ENCODE measurements at regions not wholly inside any gene's neighbourhood (a gene's known extent, or its start where the extent isn't known, plus 50 kb on each side); places are given as distances from the start of the nearest gene placed in this dataset.
A peak's percentile ranks its signal among the peaks of the same experiment; 100 is the strongest.

- peaks cover 6% of the 10 kb centered on the region for H3K4me1 ChIP-seq (ENCODE audit: low read length)
- no peaks in the 10 kb centered on the region for H3K9me3 ChIP-seq (ENCODE audit: insufficient read depth, low read length)
- H3K79me2 ChIP-seq (ENCODE audit: low read length): no peaks in the 10 kb centered on the region
- peak overlapping the region; percentile 68 for H3K4me2 ChIP-seq (ENCODE audit: low read length)
- no peaks in the 10 kb centered on the region for H3K27me3 ChIP-seq (ENCODE audit: low read depth, low read length)
- TF ChIP-seq, protein P1, sequence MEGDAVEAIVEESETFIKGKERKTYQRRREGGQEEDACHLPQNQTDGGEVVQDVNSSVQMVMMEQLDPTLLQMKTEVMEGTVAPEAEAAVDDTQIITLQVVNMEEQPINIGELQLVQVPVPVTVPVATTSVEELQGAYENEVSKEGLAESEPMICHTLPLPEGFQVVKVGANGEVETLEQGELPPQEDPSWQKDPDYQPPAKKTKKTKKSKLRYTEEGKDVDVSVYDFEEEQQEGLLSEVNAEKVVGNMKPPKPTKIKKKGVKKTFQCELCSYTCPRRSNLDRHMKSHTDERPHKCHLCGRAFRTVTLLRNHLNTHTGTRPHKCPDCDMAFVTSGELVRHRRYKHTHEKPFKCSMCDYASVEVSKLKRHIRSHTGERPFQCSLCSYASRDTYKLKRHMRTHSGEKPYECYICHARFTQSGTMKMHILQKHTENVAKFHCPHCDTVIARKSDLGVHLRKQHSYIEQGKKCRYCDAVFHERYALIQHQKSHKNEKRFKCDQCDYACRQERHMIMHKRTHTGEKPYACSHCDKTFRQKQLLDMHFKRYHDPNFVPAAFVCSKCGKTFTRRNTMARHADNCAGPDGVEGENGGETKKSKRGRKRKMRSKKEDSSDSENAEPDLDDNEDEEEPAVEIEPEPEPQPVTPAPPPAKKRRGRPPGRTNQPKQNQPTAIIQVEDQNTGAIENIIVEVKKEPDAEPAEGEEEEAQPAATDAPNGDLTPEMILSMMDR (IDR thresholded peaks at IDR 0.05; ENCODE audit: low read depth, low read length): peak; percentile 68
- no peak for TF ChIP-seq EZH2phosphoT487 (IDR thresholded peaks at IDR 0.05; ENCODE audit: low read depth)
- H3K27ac ChIP-seq (ENCODE audit: low read length): no peak overlapping the region
- peak overlapping the region; percentile 63 for H3K4me3 ChIP-seq (ENCODE audit: low read length)
- no peak overlapping the region; the same call in 1 of the 2 replicates for H3K9ac ChIP-seq (ENCODE audit: low read length)
- H4K20me1 ChIP-seq (ENCODE audit: insufficient read depth, low read length): no peaks in the 10 kb centered on the region
- H2AFZ ChIP-seq (ENCODE audit: low read depth, low read length): peak overlapping the region; percentile 50
- H3K36me3 ChIP-seq (replicated peaks; ENCODE audit: low read depth, low read length): no peaks in the 10 kb centered on the region
Measured at GRCh38 chr2:212777020-212777491, 238.5 kb upstream of the ERBB4 start.

DNA sequence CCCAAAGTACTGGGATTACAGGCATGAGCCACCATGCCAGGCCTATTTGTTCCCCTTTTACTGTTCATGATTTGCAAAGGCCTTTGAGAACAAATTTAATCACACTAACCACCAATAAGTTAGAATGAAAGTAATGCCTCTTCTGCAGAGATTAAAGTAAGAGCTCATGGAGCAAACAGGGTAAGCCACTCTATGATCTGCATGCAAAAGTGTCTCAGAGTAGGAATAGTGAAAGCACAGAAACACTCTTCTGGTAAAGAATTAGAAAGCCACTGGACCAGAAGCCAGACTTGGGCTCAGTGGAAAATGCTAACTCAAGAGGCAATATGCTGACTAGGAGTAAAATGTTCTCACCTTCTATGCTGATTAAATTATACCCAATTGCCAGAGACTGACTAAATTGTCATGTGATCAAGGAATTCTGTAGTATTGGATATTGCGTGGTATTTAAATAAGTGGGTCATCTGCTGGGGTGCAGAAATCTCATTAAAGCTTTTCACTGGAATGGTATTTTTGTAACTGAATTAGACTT is 235.3 kb upstream of the ERBB4 start:
- H3K4me1 ChIP-seq (ENCODE audit: low read length): peaks cover 6% of the 10 kb centered on the region
- no peak overlapping the region for H3K9ac ChIP-seq (ENCODE audit: low read length)
- no peaks in the 10 kb centered on the region for H3K9me3 ChIP-seq (ENCODE audit: insufficient read depth, low read length)
- H4K20me1 ChIP-seq (ENCODE audit: insufficient read depth, low read length): no peaks in the 10 kb centered on the region
- H3K79me2 ChIP-seq (ENCODE audit: low read length): no peaks in the 10 kb centered on the region
- no peak overlapping the region for H3K4me3 ChIP-seq (ENCODE audit: low read length)
- H3K36me3 ChIP-seq (replicated peaks; ENCODE audit: low read depth, low read length): no peaks in the 10 kb centered on the region
- H2AFZ ChIP-seq (ENCODE audit: low read depth, low read length): no peak overlapping the region
- no peaks in the 10 kb centered on the region for H3K27me3 ChIP-seq (ENCODE audit: low read depth, low read length)
- no peak overlapping the region for H3K4me2 ChIP-seq (ENCODE audit: low read length)
- TF ChIP-seq, protein P1 (IDR thresholded peaks at IDR 0.05; ENCODE audit: low read depth, low read length): no peak
- no peak for TF ChIP-seq EZH2phosphoT487 (IDR thresholded peaks at IDR 0.05; ENCODE audit: low read depth)
- no peak overlapping the region for H3K27ac ChIP-seq (ENCODE audit: low read length)

DNA sequence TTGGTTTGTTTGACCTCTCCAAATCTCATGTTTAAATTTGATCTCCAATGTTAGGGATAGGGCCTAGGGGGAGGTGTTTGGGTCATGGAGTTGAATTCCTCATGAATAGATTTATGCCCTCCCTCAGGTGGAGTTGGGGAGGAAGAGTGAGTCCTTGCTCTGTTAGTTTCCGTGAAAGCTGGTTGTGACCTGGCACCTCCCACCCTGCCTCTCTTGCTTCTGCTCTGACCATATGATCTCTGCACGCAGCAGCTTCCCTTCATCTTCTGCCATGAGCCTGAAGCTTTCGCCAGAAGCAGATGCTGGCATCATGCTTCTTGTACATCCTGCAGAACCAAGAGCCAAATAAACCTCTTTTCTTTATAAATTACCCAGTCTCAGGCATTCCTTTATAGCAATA is 231.6 kb upstream of the ERBB4 start:
- Histone ChIP-seq H3K79me2 (ENCODE audit: low read length) (no peaks in the 10 kb centered on the region), H4K20me1 (ENCODE audit: insufficient read depth, low read length) (no peaks in the 10 kb centered on the region), H3K9me3 (ENCODE audit: insufficient read depth, low read length) (no peaks in the 10 kb centered on the region), H3K4me3 (ENCODE audit: low read length) (no peak overlapping the region), H3K4me1 (ENCODE audit: low read length) (no peaks in the 10 kb centered on the region), H3K27me3 (ENCODE audit: low read depth, low read length) (no peaks in the 10 kb centered on the region), H2AFZ (ENCODE audit: low read depth, low read length) (no peak overlapping the region), H3K27ac (ENCODE audit: low read length) (no peak overlapping the region), H3K4me2 (ENCODE audit: low read length) (no peak overlapping the region), H3K36me3 (replicated peaks; ENCODE audit: low read depth, low read length) (no peaks in the 10 kb centered on the region), H3K9ac (ENCODE audit: low read length) (no peak overlapping the region)
- TF ChIP-seq, protein P1 (IDR thresholded peaks at IDR 0.05; ENCODE audit: low read depth, low read length): no peak
- TF ChIP-seq EZH2phosphoT487 (IDR thresholded peaks at IDR 0.05; ENCODE audit: low read depth): no peak

DNA sequence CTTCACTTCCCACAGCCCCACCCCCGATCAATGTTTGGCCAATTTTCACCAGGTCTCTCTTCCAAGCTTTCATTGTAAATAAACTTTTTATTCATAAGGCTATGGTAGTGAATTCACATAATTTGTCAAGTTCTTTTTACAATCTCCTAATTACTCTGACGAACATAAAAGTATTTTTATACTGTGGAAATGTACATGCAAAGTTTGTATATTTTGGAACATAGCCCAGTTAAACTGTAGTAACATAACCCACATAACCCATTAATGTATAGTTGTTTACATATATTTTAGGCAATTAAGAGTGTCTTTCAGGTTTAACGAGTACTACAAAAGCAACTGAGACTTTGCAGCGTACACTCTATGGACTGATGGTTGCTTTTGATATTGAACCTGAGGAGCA is 228.3 kb upstream of the ERBB4 start:
- no peaks in the 10 kb centered on the region for H3K79me2 ChIP-seq (ENCODE audit: low read length)
- no peaks in the 10 kb centered on the region for H4K20me1 ChIP-seq (ENCODE audit: insufficient read depth, low read length)
- no peaks in the 10 kb centered on the region for H3K27me3 ChIP-seq (ENCODE audit: low read depth, low read length)
- H3K4me1 ChIP-seq (ENCODE audit: low read length): no peaks in the 10 kb centered on the region
- no peak overlapping the region for H3K27ac ChIP-seq (ENCODE audit: low read length)
- no peak overlapping the region for H3K4me3 ChIP-seq (ENCODE audit: low read length)
- no peak overlapping the region for H3K9ac ChIP-seq (ENCODE audit: low read length)
- H3K36me3 ChIP-seq (replicated peaks; ENCODE audit: low read depth, low read length): no peaks in the 10 kb centered on the region
- no peak overlapping the region for H3K4me2 ChIP-seq (ENCODE audit: low read length)
- no peaks in the 10 kb centered on the region for H3K9me3 ChIP-seq (ENCODE audit: insufficient read depth, low read length)
- TF ChIP-seq, protein P1 (IDR thresholded peaks at IDR 0.05; ENCODE audit: low read depth, low read length): no peak
- TF ChIP-seq EZH2phosphoT487 (IDR thresholded peaks at IDR 0.05; ENCODE audit: low read depth): no peak
- H2AFZ ChIP-seq (ENCODE audit: low read depth, low read length): no peak overlapping the region

All from OCI-LY3 (cell line).